ENCODE measurements at regions not wholly inside any gene's neighbourhood (a gene's known extent, or its start where the extent isn't known, plus 50 kb on each side); places are given as distances from the start of the nearest gene placed in this dataset.

DNA sequence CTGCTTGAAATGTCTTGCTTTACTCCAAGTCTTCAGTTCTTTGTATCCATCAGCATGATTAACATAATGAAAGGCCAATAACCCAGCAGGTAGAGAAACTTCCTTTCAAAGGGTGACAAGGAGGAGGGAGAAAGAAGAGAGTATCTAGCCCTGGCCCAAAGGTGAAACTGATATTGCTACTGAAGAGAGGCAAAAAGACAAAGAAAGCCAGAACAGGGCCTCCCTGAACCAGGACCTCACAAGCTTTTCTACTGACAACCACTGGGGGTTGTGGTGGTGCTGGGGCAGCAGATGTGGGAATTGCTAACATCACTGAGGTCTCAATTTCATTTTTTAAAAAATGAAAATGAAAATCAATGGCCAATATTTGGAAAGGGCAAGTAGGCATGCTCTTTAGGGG lies 234.1 kb downstream of the RSL24D1 start:
- no peaks in the 10 kb centered on the region for H3K36me3 Mint-ChIP-seq
- Histone ChIP-seq H3K9ac (no peak overlapping the region), H3K27me3 (no peaks in the 10 kb centered on the region), H3K79me2 (ENCODE audit: low read depth) (no peaks in the 10 kb centered on the region), H2AFZ (replicated peaks) (no peak overlapping the region), H3F3A (ENCODE audit: low read depth) (no peaks in the 10 kb centered on the region), H3K4me1 (no peaks in the 10 kb centered on the region), H4K20me1 (ENCODE audit: low read depth) (no peaks in the 10 kb centered on the region), H3K9me3 (ENCODE audit: low read depth) (peaks cover 46% of the 10 kb centered on the region), H3K4me3 (no peak overlapping the region), H3K27ac (no peak overlapping the region), H3K36me3 (no peaks in the 10 kb centered on the region), H3K4me2 (no peak overlapping the region)
- H3K4me1 Mint-ChIP-seq, result no peaks in the 10 kb centered on the region
- H3K27ac Mint-ChIP-seq, result no peak overlapping the region
- H3K4me3 Mint-ChIP-seq, result no peak overlapping the region
- TF ChIP-seq CTCF (IDR thresholded peaks at IDR 0.05), result no peak
- H3K9me3 Mint-ChIP-seq, result peaks cover 12% of the 10 kb centered on the region
- H3K27me3 Mint-ChIP-seq (ENCODE audit: insufficient read depth, low read depth), result peaks cover 4% of the 10 kb centered on the region
- no peak for DNase-seq (ENCODE audit: low spot score)

DNA sequence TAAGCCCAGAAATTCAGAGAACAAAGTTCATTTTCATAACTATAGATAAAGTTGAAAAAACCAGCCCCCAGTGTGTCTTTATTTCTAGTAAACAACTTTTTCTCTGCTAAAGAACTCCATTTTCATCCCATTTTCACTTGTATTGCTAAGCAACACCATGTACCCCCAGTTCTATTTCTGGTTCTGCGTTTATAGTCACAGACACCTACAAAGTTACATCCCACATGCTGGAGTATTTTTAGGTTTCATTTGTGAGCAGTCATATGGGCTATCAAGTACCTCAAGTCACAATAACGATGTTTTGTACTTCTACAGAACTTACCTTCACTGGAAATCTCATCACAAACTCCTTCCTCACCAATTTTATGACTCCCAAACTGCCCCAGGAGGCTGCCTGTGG lies 236.5 kb downstream of the RSL24D1 start:
- DNase-seq (ENCODE audit: low spot score), result no peak
- no peaks in the 10 kb centered on the region for H3K4me1 ChIP-seq
- no peak overlapping the region for H3K9ac ChIP-seq
- no peak overlapping the region for H3K27ac ChIP-seq
- H3K9me3 ChIP-seq (ENCODE audit: low read depth), result peaks cover 42% of the 10 kb centered on the region
- Mint-ChIP-seq H3K36me3 (no peaks in the 10 kb centered on the region), H3K27ac (no peak overlapping the region), H3K9me3 (peaks cover 7% of the 10 kb centered on the region), H3K4me3 (no peak overlapping the region), H3K4me1 (peaks cover 5% of the 10 kb centered on the region), H3K27me3 (ENCODE audit: insufficient read depth, low read depth) (peaks cover 4% of the 10 kb centered on the region)
- H3F3A ChIP-seq (ENCODE audit: low read depth), result no peaks in the 10 kb centered on the region
- H3K79me2 ChIP-seq (ENCODE audit: low read depth), result no peaks in the 10 kb centered on the region
- TF ChIP-seq CTCF (IDR thresholded peaks at IDR 0.05), result no peak
- no peak for TF ChIP-seq EZH2 (IDR thresholded peaks at IDR 0.05)
- no peak for TF ChIP-seq EZH2phosphoT487 (IDR thresholded peaks at IDR 0.05)
- no peak overlapping the region for H3K4me2 ChIP-seq
- no peaks in the 10 kb centered on the region for H3K27me3 ChIP-seq
- H3K4me3 ChIP-seq, result no peak overlapping the region
- no peaks in the 10 kb centered on the region for H3K36me3 ChIP-seq
- H4K20me1 ChIP-seq (ENCODE audit: low read depth), result no peaks in the 10 kb centered on the region
- H2AFZ ChIP-seq (replicated peaks), result no peak overlapping the region

- Mint-ChIP-seq H3K4me1 (no peaks in the 10 kb centered on the region), H3K27ac (no peak overlapping the region), H3K9me3 (no peaks in the 10 kb centered on the region), H3K36me3 (no peaks in the 10 kb centered on the region), H3K4me3 (no peak overlapping the region), H3K27me3 (ENCODE audit: insufficient read depth, low read depth) (peaks cover 3% of the 10 kb centered on the region)
- no peak overlapping the region for H3K4me2 ChIP-seq
- no peaks in the 10 kb centered on the region for H3F3A ChIP-seq (ENCODE audit: low read depth)
- no peaks in the 10 kb centered on the region for H3K27me3 ChIP-seq
- TF ChIP-seq CTCF (IDR thresholded peaks at IDR 0.05) (no peak), EZH2phosphoT487 (IDR thresholded peaks at IDR 0.05) (no peak)
- H3K27ac ChIP-seq, result no peak overlapping the region
- no peaks in the 10 kb centered on the region for H3K4me1 ChIP-seq
- H3K36me3 ChIP-seq, result no peaks in the 10 kb centered on the region
- no peaks in the 10 kb centered on the region for H4K20me1 ChIP-seq (ENCODE audit: low read depth)
- H2AFZ ChIP-seq (replicated peaks), result no peak overlapping the region
- no peak overlapping the region for H3K9ac ChIP-seq
- peaks cover 32% of the 10 kb centered on the region for H3K9me3 ChIP-seq (ENCODE audit: low read depth)
- H3K4me3 ChIP-seq, result no peak overlapping the region
- H3K79me2 ChIP-seq (ENCODE audit: low read depth), result no peaks in the 10 kb centered on the region
- DNase-seq (ENCODE audit: low spot score), result no peak
Measured at GRCh38 chr15:54941417-54941816, 255.3 kb downstream of the RSL24D1 start.

GRCh38 chr15:54917312-54917711 lies 279.4 kb downstream of the RSL24D1 start:
- Histone ChIP-seq H3K4me1 (no peaks in the 10 kb centered on the region), H3K9me3 (ENCODE audit: low read depth) (peaks cover 57% of the 10 kb centered on the region), H2AFZ (replicated peaks) (no peak overlapping the region), H3K27ac (no peak overlapping the region), H3F3A (ENCODE audit: low read depth) (no peaks in the 10 kb centered on the region), H3K27me3 (no peaks in the 10 kb centered on the region), H3K36me3 (no peaks in the 10 kb centered on the region), H3K4me2 (no peak overlapping the region), H4K20me1 (ENCODE audit: low read depth) (no peaks in the 10 kb centered on the region), H3K9ac (no peak overlapping the region), H3K4me3 (no peak overlapping the region), H3K79me2 (ENCODE audit: low read depth) (no peaks in the 10 kb centered on the region)
- DNase-seq (ENCODE audit: low spot score), result no peak
- H3K4me1 Mint-ChIP-seq, result no peaks in the 10 kb centered on the region
- no peak overlapping the region for H3K4me3 Mint-ChIP-seq
- H3K27ac Mint-ChIP-seq, result no peak overlapping the region
- peaks cover 2% of the 10 kb centered on the region for H3K27me3 Mint-ChIP-seq (ENCODE audit: insufficient read depth, low read depth)
- no peak for TF ChIP-seq CTCF (IDR thresholded peaks at IDR 0.05)
- TF ChIP-seq EZH2phosphoT487 (IDR thresholded peaks at IDR 0.05), result no peak
- H3K36me3 Mint-ChIP-seq, result no peaks in the 10 kb centered on the region
- H3K9me3 Mint-ChIP-seq, result peaks cover 2% of the 10 kb centered on the region
